H54 (cell line): ENCODE measurements at regions not wholly inside any gene's neighbourhood (a gene's known extent, or its start where the extent isn't known, plus 50 kb on each side); places are given as distances from the start of the nearest gene placed in this dataset.

Source experiments
- DNase-seq: peaks from one replicate; pipeline ENCODE4 v3.0.0; 2011; ENCODE audit warnings: low spot score, mixed read lengths; ENCODE audit not compliant: insufficient read length
- FAIRE-seq: peaks from 3 replicates; lab custom pipeline; 2011; peaks lifted over from hg19 to GRCh38; lab: Jason Lieb, UNC
- POLR2A ChIP-seq: IDR thresholded peaks from 2 replicates; pipeline ENCODE4 v1.6.1; 2011; ENCODE audit warnings: low read depth, mild to moderate bottlenecking, low read length

DNA sequence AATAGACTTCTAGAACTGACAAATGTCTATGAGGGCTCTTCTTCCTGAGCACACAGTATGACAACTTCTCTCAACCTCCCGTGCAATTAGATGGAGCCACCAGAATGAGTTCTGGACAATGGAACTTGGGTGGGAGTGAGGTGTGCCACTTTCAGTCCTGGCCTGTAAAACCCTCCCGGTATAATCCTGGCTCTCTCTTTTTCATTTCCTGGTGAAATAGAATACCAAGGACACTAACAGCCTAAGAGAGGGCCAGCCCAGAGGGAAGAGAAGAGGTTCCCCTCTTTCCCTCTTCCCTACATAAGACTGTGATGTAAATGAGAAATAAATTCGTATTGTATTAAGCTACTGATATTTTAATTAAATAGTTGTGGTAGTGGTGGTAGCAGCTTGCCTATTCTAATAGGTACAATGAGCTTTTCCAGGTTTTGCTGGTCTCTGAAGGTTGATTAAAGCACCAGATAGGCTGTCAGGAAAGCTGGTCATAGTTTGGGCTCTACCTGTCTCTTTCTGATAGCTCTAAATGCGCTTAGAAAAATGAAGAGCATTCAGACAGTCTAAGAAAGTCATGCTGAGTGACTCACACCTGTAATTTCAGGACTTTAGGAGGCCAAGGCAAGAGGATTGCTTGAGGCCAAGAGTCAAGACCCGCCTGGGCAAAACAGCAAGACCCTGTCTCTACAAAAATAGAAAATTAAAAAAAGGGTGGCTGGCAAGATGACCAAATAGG lies 108.6 kb upstream of the ZNF644 start:
- FAIRE-seq (no peak), DNase-seq (no peak)
- no peak for TF ChIP-seq POLR2A

DNA sequence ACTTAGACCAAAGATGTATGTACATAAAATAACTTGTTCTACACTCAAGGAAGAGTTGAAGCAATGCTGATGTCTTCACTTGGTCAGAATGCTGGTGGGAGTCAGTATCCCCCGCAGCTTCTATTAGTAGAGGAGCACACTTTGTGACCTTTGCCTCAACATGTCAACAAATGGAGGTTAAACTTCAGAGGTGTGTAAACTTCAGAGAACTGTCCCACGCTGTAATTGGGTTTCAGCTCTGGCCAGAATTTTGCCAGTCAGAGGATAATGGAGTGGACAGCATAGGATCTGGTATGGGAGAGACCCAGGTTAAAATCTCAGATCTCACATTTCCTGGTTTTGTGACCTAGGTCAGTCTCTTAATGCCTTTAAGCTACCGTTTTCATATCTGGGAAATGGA lies 107.6 kb upstream of the ZNF644 start:
- no peak for TF ChIP-seq POLR2A
- FAIRE-seq (no peak), DNase-seq (no peak)

DNA sequence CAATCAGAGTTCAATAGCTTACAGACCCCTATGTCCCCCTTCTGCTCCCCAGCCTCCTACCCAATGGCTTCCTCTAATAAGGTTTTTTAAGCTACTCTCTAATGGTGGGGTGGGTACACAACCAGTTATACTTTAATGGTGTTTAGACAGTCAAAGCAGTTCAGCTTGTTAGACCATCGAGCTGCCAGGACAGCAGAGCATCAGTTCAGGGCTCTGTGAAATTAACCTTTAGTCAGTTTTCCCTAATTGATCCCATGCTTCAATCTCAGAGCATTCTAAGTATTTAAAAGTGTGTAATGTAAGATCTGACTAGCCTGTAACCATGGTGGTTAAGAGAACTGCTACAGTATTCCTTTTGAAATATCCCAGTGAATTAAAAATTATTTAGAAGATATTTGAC lies 107.2 kb upstream of the ZNF644 start:
- DNase-seq (no peak), FAIRE-seq (no peak)
- TF ChIP-seq POLR2A: no peak

DNA sequence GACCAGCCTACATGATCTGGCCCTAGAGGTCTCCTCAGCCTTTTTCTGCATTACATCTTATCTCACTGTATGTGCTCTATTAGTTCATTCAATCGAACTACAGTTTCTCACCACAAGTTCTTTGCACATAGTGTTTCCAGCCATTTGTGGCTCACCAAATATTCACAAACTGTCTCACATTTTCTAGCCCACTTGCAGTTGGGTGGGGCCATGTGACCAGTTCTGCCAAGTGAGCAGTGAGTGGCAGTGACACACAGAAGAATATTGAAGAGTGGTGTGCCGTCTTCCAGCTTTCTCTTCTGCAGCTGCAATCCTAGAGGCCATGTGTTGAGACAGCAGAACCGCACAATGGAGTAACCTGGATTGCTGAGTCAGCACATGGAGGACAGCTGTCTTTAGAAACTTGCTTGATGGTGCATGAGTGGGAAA lies 103.2 kb upstream of the ZNF644 start:
- TF ChIP-seq POLR2A: no peak
- no peak for DNase-seq
- no peak for FAIRE-seq

DNA sequence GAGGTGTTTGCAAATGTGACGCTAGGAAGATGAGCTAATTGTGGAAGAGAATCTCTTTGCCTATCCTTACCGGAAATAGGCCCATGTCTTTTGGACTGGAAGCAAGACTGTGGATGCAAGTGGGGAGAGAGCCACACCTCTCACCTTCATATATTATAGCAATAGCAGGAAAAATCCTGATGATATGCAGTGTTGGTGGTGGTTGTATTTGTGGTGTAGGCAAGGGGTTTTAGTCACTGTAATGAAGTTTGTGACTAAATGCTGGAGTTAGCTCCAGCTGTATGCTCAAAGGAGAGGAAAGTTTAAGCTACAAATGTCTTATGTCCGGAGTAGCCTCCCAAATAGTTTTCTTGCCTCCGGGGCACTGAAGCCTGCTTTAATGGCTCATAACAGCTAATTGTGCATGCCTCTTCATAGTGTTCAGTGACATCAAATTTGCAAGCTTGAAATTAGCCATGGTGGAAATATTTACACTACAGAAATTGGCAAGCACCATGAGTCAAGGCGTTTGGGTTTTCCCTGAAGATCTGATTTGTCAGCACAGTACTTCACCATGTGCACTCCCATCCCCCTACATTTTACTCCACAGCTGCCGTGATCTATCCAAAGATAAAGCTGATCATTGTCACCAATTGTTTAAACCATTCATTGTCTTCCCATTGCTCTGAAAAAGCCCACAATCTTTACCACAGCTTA lies 102.6 kb upstream of the ZNF644 start:
- no peak for TF ChIP-seq POLR2A
- FAIRE-seq: no peak
- DNase-seq: no peak

DNA sequence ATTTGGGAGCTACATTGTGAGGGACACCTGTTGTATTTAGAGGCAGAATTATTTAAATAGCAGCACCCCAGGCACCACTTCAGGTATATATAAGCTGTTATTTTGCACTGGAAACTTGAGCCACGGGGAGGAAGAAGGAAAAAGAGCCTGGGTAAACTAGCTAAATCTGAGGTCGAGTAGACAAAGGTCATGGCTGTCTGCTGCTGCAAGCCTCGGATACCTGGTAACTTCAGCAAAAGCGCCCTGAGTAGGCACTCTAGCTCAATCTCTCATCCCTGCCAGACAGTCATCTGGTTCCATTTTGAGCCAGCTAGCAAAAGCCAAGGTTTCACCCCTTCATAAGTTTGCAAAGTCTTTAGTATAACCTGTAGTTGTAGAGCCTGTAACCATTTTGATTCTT lies 101.9 kb upstream of the ZNF644 start:
- no peak for FAIRE-seq

DNA sequence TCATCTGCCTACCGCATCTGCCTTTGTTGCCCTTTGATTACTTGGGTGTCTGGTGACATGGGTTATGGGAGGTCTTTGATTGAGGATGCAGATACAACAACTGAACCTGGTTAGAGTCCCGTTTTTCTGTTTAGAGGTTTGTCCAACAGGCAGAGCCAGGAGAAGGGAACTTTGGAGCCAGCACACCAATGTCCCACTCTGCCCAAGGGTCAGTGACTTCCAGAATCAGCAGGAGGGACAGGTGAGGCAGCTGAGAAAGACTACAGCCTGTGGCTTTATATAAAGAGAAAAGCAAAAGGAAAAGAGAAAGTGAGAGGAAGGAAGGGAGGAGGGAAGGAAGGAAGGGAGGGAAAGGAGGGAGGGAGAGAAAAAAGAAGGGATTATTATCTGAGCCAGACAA lies 101.5 kb upstream of the ZNF644 start:
- DNase-seq (no peak), FAIRE-seq (no peak)
- TF ChIP-seq POLR2A: no peak

More for the DNA sequence above, 101.9 kb upstream of the ZNF644 start:
- DNase-seq: no peak
- TF ChIP-seq POLR2A: no peak

DNA sequence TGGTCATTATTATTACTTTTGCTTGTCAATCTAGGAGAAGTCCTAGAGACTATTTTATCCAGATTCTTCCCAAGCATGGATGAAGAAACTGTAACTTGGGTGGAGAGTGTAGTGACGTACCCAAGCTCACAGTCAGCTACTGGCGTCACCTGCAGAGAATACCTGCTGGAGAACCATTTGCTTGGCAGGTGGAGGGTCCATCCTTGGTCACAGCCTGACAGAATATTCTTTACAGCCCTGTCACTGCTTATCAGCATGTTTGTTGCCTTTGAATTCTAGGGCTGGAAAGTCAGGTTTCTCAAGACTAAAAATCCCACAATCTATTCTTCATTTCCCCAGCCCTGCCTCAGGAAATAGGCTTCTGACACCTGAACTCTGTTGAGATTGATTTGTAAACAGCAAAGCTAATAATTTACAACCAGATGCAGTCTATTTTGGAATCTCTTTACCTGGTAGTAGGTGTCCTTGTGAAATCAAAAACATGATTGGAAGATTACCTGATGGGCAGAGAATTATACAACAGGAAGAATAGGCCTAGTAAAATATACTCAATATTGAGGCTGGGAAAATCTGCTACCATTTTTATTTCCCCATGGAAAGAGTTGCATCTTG lies 100.4 kb upstream of the ZNF644 start:
- DNase-seq: no peak
- no peak for FAIRE-seq
- TF ChIP-seq POLR2A: no peak

DNA sequence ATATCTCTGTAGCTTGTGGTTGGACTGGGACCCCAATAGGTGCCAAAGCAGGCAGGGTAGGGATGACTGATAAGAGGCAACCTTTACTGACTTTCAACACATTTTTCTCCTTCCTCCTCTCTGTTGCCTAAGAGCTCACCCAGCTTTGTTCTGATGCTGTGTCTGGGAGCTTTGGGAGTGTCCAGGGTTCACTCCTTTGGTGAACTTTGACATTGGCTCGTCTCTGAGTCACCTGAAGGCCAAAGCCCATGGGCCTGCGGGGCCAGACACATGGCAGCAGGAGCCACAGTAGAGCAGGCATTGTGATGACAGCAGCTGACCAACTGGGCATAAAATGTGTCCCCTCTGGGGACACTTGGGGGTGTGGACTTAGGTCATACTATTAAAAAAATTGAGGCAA lies 99.5 kb upstream of the ZNF644 start:
- no peak for DNase-seq
- FAIRE-seq: no peak
- no peak for TF ChIP-seq POLR2A

DNA sequence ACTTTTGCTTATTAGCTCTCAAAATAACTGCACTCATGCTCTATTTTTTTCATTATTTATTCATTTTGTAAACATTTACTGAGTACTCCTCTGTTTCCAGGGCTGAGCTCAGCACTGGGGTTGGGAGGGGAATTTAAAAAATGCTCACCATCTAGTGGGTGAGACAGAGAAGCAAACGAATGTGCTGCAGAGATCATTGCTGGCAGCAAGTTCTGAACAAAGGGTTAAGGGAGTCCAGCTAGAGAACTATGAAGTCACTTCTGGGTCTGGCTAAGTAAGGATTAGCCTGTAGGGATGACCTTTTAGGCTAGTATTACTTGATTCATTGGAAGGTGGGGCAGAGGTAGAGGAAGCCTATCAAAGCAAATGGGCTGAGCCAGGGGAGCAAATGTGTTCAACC lies 99.1 kb upstream of the ZNF644 start:
- no peak for FAIRE-seq
- no peak for TF ChIP-seq POLR2A
- DNase-seq: no peak

DNA sequence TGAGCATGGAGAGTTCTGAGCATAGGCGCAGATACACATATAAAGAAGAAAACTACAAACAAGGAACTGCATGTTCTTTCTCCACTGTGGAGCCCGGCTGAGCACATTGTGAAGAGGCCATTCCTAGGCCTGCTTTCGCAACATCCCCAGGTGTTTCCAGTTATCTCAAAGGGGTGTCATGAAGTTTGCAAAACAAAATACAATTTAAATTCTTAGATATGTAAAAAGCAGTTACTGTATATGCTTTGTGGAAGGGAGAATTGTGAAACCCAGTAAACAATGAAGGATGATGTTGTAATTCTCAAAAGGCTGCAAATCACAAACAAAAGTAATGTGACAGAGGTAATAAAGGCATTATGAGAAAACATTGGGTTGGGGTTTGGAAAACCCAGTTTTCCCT lies 98.6 kb upstream of the ZNF644 start:
- no peak for TF ChIP-seq POLR2A
- DNase-seq: no peak
- no peak for FAIRE-seq

DNA sequence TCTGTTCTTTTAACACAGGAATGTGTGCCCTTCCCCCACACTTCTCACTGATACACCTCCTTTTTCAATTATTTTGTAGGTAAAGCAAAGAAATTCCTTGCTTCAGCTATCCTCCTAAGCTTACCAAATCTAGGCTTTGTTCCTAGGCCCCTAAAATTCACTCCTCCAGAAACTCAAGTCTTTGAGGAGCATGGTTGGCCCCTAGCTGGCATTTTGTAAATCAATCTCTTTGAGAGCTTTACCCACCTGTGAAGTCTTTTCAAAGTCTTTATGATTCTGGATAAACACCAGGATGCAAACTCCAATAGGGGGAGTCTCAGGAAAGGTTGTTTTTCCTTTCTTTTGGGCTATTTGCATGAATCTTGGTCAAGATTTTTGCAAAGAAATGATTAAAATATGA lies 82.9 kb upstream of the ZNF644 start:
- FAIRE-seq (no peak), DNase-seq (no peak)
- TF ChIP-seq POLR2A: no peak

DNA sequence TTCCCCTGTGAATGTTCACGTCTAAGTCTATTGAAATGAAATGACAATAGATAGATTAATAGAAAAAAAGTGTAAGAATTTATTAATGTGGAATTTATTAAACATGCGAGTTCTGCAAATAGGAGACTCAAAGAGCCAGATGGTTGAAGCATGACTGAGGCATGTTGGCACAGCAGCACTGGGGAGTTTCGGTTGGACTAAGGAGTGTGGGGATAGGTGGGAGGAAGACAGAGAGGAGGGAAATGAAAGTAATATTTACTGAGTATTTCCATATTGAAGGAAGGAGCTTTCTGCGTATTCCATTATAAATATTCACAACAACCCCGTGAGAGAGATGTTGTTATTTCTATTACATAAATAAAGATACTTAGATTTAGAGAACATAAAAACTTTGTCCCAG lies 79.5 kb upstream of the ZNF644 start:
- FAIRE-seq: no peak

More for the DNA sequence above, 79.5 kb upstream of the ZNF644 start:
- no peak for TF ChIP-seq POLR2A
- no peak for DNase-seq
